C4-2B (cell line): ENCODE measurements at regions not wholly inside any gene's neighbourhood (a gene's known extent, or its start where the extent isn't known, plus 50 kb on each side); places are given as distances from the start of the nearest gene placed in this dataset.

Source experiments
- CTCF ChIP-seq: fragments of 450-650 bp; conservative IDR thresholded peaks from 2 replicates; pipeline ENCODE4 v1.5.1; 2017; ENCODE audit warnings: mild to moderate bottlenecking
- ZFX ChIP-seq: fragments of 450-650 bp; IDR thresholded peaks from 2 replicates; pipeline ENCODE4 v1.6.1; 2017

- TF ChIP-seq CTCF (no peak), ZFX (no peak)
Observed at GRCh38 chr1:166579557-166580501, 259.4 kb upstream of the POGK start.
